Choroid plexus epithelial cell (primary cell): ENCODE measurements at regions not wholly inside any gene's neighbourhood (a gene's known extent, or its start where the extent isn't known, plus 50 kb on each side); places are given as distances from the start of the nearest gene placed in this dataset.
A peak's percentile ranks its signal among the peaks of the same experiment; 100 is the strongest.

ENCODE experiments used
- DNase-seq: peaks from one replicate; pipeline ENCODE4 v3.0.0-alpha.2; 2010; ENCODE audit warnings: low read depth
- H3K4me3 ChIP-seq: 2 replicates; pipeline ENCODE4 v1.5.1; 2011; ENCODE audit warnings: low read depth, mild to moderate bottlenecking, control low read depth, low read length, moderate library complexity
- TF ChIP-seq, protein P1 (sequence below): conservative IDR thresholded peaks from 2 replicates; pipeline ENCODE4 v1.5.1; 2011; ENCODE audit warnings: low read depth, mild to moderate bottlenecking, control low read depth, inconsistent platforms, low read length, moderate library complexity

DNA sequence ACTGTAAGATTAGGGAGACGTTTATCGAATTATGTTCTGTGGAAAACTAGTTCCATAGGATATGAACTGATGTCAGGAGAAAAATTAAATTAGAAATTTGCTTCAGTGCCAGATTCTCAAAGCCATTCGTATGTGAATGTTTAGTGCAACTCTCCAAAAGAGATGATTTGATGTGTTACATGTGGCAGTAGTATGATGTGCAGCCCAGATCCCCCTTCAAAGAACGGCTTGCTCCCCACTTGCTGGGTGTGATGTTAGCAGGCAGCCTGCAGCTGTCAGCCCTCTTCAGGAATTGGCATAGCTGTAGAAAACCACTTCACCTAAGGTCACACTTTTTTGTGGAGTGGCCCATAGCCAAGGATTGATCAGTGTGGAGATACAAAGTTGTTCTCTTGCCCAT lies 127.0 kb upstream of the CCDC54 start:
- DNase-seq, result no peak
- no peak overlapping the region for H3K4me3 ChIP-seq
- TF ChIP-seq, protein P1, sequence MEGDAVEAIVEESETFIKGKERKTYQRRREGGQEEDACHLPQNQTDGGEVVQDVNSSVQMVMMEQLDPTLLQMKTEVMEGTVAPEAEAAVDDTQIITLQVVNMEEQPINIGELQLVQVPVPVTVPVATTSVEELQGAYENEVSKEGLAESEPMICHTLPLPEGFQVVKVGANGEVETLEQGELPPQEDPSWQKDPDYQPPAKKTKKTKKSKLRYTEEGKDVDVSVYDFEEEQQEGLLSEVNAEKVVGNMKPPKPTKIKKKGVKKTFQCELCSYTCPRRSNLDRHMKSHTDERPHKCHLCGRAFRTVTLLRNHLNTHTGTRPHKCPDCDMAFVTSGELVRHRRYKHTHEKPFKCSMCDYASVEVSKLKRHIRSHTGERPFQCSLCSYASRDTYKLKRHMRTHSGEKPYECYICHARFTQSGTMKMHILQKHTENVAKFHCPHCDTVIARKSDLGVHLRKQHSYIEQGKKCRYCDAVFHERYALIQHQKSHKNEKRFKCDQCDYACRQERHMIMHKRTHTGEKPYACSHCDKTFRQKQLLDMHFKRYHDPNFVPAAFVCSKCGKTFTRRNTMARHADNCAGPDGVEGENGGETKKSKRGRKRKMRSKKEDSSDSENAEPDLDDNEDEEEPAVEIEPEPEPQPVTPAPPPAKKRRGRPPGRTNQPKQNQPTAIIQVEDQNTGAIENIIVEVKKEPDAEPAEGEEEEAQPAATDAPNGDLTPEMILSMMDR, result no peak

GRCh38 chr3:107251819-107252218 lies 125.4 kb upstream of the CCDC54 start:
- H3K4me3 ChIP-seq, result no peak overlapping the region
- no peak for DNase-seq
- TF ChIP-seq, protein P1, result no peak

GRCh38 chr3:107256963-107257362 lies 120.3 kb upstream of the CCDC54 start:
- no peak for DNase-seq
- H3K4me3 ChIP-seq, result no peak overlapping the region
- TF ChIP-seq, protein P1, result no peak

- no peak overlapping the region for H3K4me3 ChIP-seq
- TF ChIP-seq, protein P1, result no peak
- peak; percentile 50 for DNase-seq
Measured at GRCh38 chr3:107258300-107258699, 118.9 kb upstream of the CCDC54 start.

DNA sequence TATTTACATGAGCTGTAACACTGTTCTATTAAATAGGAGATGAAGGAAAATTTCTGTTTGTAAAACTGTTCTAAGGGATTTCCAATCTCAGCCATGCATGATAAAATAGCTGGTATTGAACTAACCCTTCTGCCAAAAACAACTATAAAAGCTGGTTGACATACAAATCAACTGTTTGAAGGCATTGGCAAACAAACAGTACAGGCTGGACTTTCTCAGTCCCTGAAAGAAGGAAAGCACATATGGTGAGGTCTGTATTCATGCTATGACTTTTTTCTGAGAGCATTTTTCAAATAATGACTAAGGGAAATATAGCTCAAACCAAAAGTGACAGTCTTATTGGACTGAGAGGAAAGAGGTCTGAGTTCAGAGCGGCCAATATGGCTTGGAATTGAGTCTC lies 117.0 kb upstream of the CCDC54 start:
- TF ChIP-seq, protein P1, result no peak
- no peak overlapping the region for H3K4me3 ChIP-seq

DNA sequence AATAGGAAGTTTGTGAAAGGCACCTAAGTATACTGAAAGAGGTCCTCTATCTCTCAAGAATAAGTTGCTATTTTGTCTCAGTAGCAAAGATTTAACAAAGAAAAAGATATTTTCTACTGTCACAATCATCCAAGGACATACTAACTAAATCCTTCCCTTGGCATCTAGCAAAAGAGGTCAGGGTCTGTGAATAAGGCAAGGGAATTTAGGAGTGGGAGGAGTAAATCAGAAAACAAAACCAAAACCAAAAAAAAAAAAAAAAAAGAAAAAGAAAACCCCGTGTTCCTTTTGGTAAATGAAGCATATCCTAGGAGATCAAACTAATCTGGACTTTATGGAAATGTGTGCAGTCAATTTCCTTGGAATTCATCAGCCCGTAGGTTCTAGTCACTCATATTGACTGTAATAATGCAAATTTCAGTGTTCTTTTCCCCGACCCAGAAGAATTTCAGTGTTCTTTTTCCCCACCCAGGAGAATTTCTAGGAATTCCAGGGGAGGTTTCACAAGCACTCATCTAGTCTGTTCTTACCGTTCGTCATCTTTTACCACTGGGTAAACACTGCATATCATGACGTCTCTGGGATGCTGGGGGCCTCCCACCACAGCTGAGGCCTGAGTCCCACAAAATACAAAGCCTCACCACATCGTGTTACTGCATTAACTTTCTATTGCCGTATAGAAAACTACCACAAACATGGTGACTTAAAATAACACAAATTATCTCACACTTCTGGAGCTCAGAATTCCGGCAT lies 113.8 kb upstream of the CCDC54 start:
- peak; percentile 71 for DNase-seq
- TF ChIP-seq, protein P1, result no peak
- no peak overlapping the region for H3K4me3 ChIP-seq

More for the DNA sequence above, 117.0 kb upstream of the CCDC54 start:
- DNase-seq, result no peak

GRCh38 chr3:107264888-107265287 lies 112.4 kb upstream of the CCDC54 start:
- peak; percentile 21 for DNase-seq
- H3K4me3 ChIP-seq, result no peak overlapping the region
- TF ChIP-seq, protein P1, result no peak
